PC-9 (cell line): ENCODE measurements at regions not wholly inside any gene's neighbourhood (a gene's known extent, or its start where the extent isn't known, plus 50 kb on each side); places are given as distances from the start of the nearest gene placed in this dataset.

Source experiments
- EZH2 ChIP-seq: fragments of 200-600 bp; sonication (generic); IDR thresholded peaks from 2 replicates; pipeline ENCODE4 v1.8.0; 2017; ENCODE audit warnings: antibody characterized with exemption, low read depth
- TF ChIP-seq, protein P1 (sequence below): fragments of 200-600 bp; sonication (generic); conservative IDR thresholded peaks from 2 replicates; pipeline ENCODE4 v1.6.1; 2017; ENCODE audit warnings: mixed run types, antibody characterized with exemption, mild to moderate bottlenecking, moderate library complexity

DNA sequence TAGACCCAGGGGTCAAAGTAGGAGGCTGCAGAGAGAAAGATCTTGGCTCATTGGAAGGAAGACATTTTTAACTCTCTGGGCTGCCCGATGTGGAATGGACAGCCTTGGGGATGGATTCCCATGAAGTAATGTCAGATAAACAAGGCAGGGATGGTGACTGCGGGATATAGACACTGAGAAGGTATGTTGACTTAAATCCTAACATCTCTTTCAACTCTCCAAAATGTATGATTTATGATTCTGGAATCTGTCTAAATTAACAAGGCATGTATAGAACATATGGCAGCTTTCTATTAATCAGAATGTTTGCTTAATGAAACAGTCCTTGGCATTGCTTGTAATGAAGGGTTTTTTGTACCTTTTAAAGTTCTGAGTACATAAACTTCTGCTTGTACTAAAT lies 56.1 kb upstream of the VSTM5 start:
- TF ChIP-seq, protein P1, sequence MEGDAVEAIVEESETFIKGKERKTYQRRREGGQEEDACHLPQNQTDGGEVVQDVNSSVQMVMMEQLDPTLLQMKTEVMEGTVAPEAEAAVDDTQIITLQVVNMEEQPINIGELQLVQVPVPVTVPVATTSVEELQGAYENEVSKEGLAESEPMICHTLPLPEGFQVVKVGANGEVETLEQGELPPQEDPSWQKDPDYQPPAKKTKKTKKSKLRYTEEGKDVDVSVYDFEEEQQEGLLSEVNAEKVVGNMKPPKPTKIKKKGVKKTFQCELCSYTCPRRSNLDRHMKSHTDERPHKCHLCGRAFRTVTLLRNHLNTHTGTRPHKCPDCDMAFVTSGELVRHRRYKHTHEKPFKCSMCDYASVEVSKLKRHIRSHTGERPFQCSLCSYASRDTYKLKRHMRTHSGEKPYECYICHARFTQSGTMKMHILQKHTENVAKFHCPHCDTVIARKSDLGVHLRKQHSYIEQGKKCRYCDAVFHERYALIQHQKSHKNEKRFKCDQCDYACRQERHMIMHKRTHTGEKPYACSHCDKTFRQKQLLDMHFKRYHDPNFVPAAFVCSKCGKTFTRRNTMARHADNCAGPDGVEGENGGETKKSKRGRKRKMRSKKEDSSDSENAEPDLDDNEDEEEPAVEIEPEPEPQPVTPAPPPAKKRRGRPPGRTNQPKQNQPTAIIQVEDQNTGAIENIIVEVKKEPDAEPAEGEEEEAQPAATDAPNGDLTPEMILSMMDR, result no peak
- TF ChIP-seq EZH2, result no peak
